NT2/D1 (cell line): ENCODE measurements at regions not wholly inside any gene's neighbourhood (a gene's known extent, or its start where the extent isn't known, plus 50 kb on each side); places are given as distances from the start of the nearest gene placed in this dataset.

Experiments
- DNase-seq: peaks from one replicate; pipeline ENCODE4 v3.0.0-alpha.2; 2011; ENCODE audit warnings: low read depth, low spot score
- H3K27me3 ChIP-seq: 2 replicates; pipeline ENCODE4 v1.6.0; 2011; ENCODE audit warnings: mild to moderate bottlenecking; ENCODE audit not compliant: insufficient read length, insufficient read depth
- H3K36me3 ChIP-seq: 2 replicates; pipeline ENCODE4 v1.6.1; 2011; ENCODE audit warnings: mild to moderate bottlenecking, low read length, mixed read lengths; ENCODE audit not compliant: insufficient read depth, insufficient read length
- H3K4me1 ChIP-seq: 2 replicates; pipeline ENCODE4 v1.5.1; 2011; ENCODE audit not compliant: insufficient read depth, insufficient read length
- H3K4me3 ChIP-seq: 2 replicates; pipeline ENCODE4 v1.5.1; 2011; ENCODE audit warnings: low read depth; ENCODE audit not compliant: insufficient read length
- H3K9ac ChIP-seq: 2 replicates; pipeline ENCODE4 v1.6.0; 2011; ENCODE audit warnings: low read depth; ENCODE audit not compliant: insufficient read length
- H3K9me3 ChIP-seq: 2 replicates; pipeline ENCODE4 v1.5.1; 2011; ENCODE audit warnings: mild to moderate bottlenecking, low read length; ENCODE audit not compliant: insufficient read depth
- SUZ12 ChIP-seq: IDR thresholded peaks from 2 replicates; pipeline ENCODE4 v1.6.1; 2011; ENCODE audit not compliant: insufficient read length, insufficient read depth; ENCODE audit errors: extremely low read depth
- YY1 ChIP-seq: IDR thresholded peaks from 2 replicates; pipeline ENCODE4 v1.6.1; 2011; ENCODE audit not compliant: insufficient read length, insufficient read depth
- ZNF274 ChIP-seq: IDR thresholded peaks from 2 replicates; pipeline ENCODE4 v1.6.1; 2011; ENCODE audit warnings: mild to moderate bottlenecking, low read depth, low read length

DNA sequence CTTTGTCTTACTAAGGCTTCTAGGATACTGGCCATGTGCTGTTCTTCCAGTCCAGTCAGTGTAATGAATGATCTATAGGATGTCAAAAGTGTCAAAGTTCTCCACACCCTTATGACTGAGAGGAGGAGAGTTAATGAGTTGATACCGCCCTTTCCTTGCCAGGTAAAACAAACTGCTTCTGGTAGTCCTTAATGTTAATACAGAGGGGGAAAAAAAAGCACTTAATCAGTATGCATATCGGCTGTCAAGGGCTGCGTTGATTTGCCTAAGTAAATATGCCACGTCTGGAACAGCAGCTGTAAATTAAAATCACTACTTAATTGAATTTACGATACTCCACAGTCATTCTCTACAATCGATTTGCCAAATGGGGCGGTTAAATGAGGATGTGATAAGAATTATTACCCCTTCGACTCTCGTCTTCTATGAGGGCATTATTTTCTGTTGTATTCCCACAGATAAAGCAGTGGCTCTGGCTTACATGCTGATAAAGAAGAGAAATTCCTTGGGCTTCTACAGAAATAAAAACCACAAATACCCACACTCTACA lies 416.0 kb downstream of the KCNH5 start:
- Histone ChIP-seq H3K4me1 (no peaks in the 10 kb centered on the region), H3K9ac (no peak overlapping the region), H3K9me3 (no peaks in the 10 kb centered on the region), H3K27me3 (no peaks in the 10 kb centered on the region), H3K4me3 (no peak overlapping the region), H3K36me3 (no peaks in the 10 kb centered on the region)
- TF ChIP-seq ZNF274 (no peak), YY1 (no peak)
- no peak for DNase-seq

GRCh38 chr14:62631176-62631575 lies 414.1 kb downstream of the KCNH5 start:
- H3K9ac ChIP-seq: no peak overlapping the region
- H3K36me3 ChIP-seq: no peaks in the 10 kb centered on the region
- no peak for TF ChIP-seq ZNF274
- TF ChIP-seq YY1: no peak
- no peak for TF ChIP-seq SUZ12

GRCh38 chr14:62632771-62633170 lies 412.5 kb downstream of the KCNH5 start:
- H3K4me1 ChIP-seq: no peaks in the 10 kb centered on the region
- no peaks in the 10 kb centered on the region for H3K36me3 ChIP-seq
- TF ChIP-seq SUZ12: no peak
- TF ChIP-seq ZNF274: no peak
- no peak for TF ChIP-seq YY1

More at GRCh38 chr14:62631176-62631575, 414.1 kb downstream of the KCNH5 start:
- DNase-seq: no peak
- no peaks in the 10 kb centered on the region for H3K27me3 ChIP-seq
- no peaks in the 10 kb centered on the region for H3K4me1 ChIP-seq
- H3K4me3 ChIP-seq: no peak overlapping the region
- H3K9me3 ChIP-seq: no peaks in the 10 kb centered on the region

GRCh38 chr14:62645649-62646048 lies 399.6 kb downstream of the KCNH5 start:
- no peak overlapping the region for H3K9ac ChIP-seq
- DNase-seq: no peak
- H3K9me3 ChIP-seq: no peaks in the 10 kb centered on the region
- TF ChIP-seq SUZ12 (no peak), ZNF274 (no peak), YY1 (no peak)
- no peak overlapping the region for H3K4me3 ChIP-seq
- H3K27me3 ChIP-seq: no peaks in the 10 kb centered on the region
- H3K36me3 ChIP-seq: no peaks in the 10 kb centered on the region
- no peaks in the 10 kb centered on the region for H3K4me1 ChIP-seq

More at GRCh38 chr14:62632771-62633170, 412.5 kb downstream of the KCNH5 start:
- Histone ChIP-seq H3K9ac (no peak overlapping the region), H3K27me3 (no peaks in the 10 kb centered on the region), H3K9me3 (no peaks in the 10 kb centered on the region), H3K4me3 (no peak overlapping the region)
- DNase-seq: no peak
